ENCODE measurements at regions not wholly inside any gene's neighbourhood (a gene's known extent, or its start where the extent isn't known, plus 50 kb on each side); places are given as distances from the start of the nearest gene placed in this dataset.

- DNase-seq (ENCODE audit: low read depth, low spot score) = no peak
These were observed 90.4 kb upstream of the ATF7IP start for GRCh38 chr12:14275111-14275510.

DNA sequence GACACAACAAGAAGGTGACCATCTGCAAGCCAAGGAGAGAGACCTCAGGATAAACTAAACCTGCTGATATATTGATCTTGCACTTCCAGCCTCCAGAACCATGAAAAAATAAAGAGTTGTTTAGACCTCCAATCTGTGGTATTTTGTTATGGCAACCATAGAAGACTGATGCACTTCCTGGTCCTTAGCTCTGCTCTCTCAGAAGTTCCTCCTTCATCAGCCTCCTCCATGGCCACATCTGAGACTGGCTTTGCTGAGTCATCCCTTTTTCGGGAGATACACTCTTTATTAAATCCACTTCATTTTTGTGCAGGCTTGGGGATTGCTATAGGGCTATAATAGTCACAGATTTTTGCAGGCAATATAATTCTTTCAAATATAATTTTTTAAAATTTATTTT is 89.6 kb upstream of the ATF7IP start:
- no peak for DNase-seq (ENCODE audit: low read depth, low spot score)

DNA sequence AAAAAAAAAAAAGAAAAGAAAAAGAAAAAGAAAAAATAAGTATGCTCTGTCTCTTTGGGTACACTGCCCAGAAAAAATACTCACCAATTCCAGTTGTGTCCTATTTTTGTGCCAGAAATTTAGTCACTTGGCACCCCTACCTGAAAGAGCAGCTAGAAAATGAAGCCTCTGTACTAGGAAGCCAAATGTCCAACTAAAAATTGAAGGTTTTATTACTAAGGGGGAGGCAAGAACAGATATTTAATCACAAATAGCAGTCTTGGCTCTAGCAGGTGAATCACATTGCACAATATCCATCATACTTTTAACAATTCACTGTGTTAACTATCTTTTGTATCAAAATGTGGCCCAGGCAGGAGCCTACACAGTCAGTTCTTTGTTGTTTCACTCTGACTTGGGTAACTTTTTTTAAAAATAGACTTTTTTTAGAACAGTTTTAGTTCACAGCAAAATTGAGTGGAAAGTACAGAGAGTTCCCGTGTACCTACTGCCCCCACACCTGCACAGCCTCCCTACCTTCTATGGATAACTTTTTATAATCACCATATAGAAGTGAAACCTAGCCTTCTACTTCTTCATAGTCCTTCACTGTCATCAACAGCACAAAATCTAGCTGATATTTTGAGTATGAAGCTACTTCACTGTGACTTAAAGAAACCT is 87.1 kb upstream of the ATF7IP start:
- no peak for DNase-seq (ENCODE audit: low read depth, low spot score)

- no peak for DNase-seq (ENCODE audit: low read depth, low spot score)
These were observed 85.6 kb upstream of the ATF7IP start for GRCh38 chr12:14279845-14280244.

DNA sequence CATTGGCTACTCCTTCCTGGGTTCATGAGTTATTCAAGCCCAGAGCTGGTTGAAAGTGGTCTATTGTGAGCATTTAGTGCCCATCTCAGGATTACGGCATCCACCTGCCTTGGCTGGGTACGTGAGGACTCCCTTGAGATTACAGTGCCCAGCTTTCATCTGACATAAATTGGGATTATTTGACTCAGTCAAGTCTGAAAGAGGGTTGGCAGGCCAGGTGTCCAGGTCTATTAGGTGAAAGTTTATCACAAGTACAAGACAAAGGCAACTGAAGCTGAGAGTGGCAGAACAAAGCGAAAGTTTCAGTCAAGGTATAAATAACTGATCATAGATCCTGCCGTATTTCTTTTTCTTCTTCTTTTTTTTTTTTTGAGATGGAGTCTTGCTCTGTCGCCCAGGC is 84.6 kb upstream of the ATF7IP start:
- no peak for DNase-seq (ENCODE audit: low read depth, low spot score)

DNA sequence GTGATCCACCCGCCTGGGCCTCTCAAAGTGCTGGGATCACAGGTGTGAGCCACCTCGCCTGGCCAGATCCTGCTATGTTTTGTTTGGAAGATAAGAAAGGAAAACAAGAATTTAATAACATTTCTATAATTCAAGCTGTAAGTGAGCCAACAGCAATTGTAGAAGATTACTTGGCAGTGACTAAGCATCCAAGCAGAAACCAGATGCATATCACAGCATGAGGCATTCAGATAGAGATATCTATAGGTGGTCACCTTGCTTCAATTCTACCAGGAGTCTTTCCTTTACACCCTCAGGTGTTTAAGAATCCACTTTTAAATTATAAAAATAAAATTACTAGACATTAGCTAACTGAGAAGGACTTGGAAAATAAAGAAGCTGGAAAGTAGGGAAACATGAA is 83.9 kb upstream of the ATF7IP start:
- DNase-seq (ENCODE audit: low read depth, low spot score) = no peak

DNA sequence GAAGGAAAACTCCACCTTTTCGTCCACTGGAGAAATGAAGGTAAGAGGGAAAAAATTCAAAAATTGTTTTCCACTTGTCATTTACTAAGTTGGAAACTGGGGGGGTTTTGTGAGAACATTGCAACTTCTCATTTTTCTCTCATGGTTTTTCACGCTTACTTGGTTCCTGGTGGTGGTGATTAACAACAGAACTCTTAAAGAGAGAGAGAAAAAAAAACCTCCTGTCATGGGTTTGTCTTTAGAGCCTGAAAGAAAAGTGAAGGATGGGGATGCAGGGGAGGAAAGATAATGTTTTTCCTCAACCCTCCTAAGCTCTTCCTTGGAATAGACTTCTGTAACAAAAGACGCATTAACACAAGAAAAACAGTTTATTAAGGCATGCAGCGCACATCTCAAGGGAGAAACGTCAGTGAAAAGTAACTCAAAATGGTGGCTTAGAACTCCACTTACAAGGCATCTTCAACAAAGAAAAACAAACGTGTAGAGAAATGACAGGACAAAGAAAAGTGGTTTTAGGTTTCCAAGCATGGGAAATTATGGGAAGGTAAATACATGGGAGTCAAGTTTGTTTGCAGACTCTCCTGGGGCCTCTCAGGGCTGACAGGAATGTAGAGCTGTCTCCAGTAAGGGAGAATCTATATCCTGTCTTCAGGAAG is 81.9 kb upstream of the ATF7IP start:
- DNase-seq (ENCODE audit: low read depth, low spot score) = no peak

DNA sequence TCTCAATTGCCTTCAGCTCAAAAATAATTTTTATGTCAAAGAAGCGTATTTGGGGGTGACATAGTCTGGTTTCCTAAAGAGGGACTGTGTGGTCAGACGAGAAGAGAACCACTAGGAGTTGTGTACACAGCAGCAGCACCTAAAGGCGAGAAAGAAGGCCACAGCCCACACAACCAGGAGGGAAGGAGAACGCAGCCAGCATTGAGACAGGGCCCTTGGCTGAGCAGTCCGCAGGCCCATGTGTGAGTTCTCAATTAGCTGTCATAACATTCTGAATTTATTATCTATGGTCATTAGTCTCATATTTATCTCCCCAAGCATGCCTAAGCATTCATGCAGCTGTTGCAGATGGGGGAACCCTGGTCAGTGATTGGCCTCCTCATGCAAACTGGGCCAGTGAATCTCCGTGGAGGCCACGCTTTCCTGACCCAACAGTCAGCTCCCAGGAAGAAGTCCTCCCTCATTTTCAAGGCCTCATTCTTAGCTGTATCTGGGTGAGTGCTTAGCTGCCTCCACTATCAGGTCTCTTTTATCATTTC is 81.2 kb upstream of the ATF7IP start:
- DNase-seq (ENCODE audit: low read depth, low spot score) = no peak

- DNase-seq (ENCODE audit: low read depth, low spot score) = no peak
These were observed 75.9 kb upstream of the ATF7IP start for GRCh38 chr12:14289601-14290000.

- DNase-seq (ENCODE audit: low read depth, low spot score) = no peak
These were observed 74.5 kb upstream of the ATF7IP start for GRCh38 chr12:14290951-14291350.

DNA sequence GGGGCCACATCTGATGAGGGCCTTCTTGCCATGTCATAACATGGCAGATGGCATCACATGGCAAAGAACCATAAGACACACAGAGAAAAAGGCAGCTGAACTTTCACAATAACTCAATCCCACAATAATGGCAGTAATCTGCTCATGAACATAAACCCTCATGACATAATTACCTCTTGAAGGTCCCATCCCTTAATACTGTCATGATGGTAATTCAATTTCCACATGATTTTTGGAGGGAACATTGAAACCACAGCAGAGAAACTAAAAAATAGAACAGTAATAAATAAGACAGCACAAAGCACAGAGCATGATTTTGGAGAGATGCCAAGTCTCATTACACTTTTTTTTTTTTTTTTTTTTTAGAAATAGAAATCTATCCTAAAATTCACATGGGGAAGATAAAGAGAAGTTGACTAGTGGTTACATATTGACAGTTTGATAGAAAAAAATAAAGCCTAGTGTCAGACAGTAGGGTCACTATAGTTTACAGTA is 61.8 kb upstream of the ATF7IP start:
- DNase-seq (ENCODE audit: low read depth, low spot score) = no peak

DNA sequence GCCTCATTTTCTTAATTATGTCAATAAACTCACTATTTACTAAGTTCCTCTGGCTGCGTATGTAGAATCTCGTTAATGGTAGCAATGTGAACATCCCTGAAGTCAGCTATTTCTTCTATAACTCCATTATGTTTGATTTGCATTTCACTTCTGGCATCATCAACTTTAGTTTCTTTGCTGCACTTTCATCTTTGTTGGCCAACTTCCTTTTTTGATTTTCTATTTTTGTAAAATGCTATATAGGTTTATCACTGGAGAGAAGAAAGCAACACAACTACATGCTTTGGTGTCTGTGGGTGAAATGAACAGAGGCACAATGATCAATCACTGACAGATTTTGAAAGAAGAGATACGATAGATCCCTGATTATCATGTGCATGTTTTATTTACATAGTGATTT is 58.5 kb upstream of the ATF7IP start:
- no peak for DNase-seq (ENCODE audit: low read depth, low spot score)

GRCh38 chr12:14308516-14308915 is 57.0 kb upstream of the ATF7IP start:
- no peak for DNase-seq (ENCODE audit: low read depth, low spot score)

GRCh38 chr12:14310866-14311265 is 54.6 kb upstream of the ATF7IP start:
- no peak for DNase-seq (ENCODE audit: low read depth, low spot score)

DNA sequence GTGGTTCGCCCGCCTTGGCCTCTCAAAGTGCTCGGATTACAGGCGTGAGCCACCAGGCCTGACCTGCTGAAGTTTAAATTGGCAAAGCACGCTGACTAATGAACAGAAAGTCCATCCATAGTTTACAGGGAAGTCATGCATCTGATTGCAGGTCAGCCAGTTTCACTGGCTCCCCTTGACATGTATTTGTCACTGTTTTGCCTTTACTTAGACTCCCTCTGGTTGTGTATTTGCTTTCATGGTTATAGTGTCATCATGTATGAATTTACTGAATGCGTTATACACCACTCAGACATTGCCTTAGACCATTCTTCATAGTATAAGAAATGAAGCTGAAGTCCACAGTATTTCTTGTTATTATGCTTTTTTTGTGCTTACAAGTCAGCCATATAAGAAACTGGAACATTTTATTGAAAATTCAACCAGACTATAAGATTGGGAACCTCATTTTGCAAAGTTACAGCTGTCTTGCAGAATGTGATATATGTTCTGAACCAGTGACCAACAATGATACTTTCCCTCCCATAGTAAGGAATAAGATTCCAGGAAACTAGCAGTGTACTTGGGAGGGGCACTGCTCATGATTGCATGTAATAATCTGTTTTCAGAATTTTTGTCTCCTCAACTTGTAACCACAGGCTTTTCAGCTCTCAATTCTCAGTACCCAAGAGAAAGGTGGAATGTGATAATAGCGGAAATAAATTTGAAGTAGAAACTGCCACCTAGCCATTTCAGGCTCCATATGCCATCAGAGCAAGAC is 51.9 kb upstream of the ATF7IP start:
- no peak for DNase-seq (ENCODE audit: low read depth, low spot score)

- DNase-seq (ENCODE audit: low read depth, low spot score) = no peak
These were observed 50.7 kb upstream of the ATF7IP start for GRCh38 chr12:14314801-14315200.

DNA sequence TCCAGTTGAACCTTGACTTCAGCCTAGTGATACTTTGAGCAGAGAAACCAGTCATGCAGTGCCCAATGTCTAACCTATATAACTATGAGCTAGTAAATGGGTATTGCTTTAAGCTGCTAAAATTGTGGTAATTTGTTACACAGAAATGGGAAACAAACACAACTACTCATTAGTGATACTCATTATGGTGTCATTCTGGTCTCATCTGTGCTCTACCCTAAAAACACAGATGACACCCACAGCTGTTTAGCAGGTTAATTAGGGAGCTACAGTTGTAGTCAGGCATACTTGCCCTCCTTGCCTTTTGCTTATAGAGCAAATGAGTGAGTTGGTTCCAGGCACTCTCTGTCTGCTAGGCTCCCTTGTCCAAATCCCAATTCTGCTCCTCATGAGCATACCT is 50.0 kb upstream of the ATF7IP start:
- DNase-seq (ENCODE audit: low read depth, low spot score) = no peak
